NCI-H2171 (cell line): ENCODE measurements at regions not wholly inside any gene's neighbourhood (a gene's known extent, or its start where the extent isn't known, plus 50 kb on each side); places are given as distances from the start of the nearest gene placed in this dataset.
"Not testable (repeated sequence)": the region's sequence is repeated elsewhere in the genome, so short reads cannot be mapped to it uniquely, and the experiment has no call there.

Experiments
- DNase-seq: peaks from one replicate; lab custom pipeline; 2025; lab: John Stamatoyannopoulos, UW

DNA sequence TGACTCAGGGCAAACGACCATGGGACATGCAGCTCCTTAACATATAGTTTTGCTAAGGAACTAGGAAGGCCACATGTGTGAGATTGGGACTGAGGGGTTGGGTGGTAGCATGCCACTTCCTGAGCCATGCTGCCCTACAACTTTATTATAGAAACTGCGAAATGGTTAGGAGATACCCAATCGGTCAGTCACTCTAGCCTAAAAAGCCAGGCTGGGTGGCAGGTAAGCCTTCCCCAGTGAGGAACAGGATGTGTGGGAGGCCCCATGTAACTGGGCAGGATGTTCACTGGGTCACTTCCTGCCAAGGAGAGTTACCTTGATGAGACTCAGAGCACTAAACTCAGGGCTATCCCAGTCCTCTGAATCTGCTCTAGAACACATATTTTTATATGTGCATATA lies 123.5 kb downstream of the MAP3K7 start:
- DNase-seq = no peak

DNA sequence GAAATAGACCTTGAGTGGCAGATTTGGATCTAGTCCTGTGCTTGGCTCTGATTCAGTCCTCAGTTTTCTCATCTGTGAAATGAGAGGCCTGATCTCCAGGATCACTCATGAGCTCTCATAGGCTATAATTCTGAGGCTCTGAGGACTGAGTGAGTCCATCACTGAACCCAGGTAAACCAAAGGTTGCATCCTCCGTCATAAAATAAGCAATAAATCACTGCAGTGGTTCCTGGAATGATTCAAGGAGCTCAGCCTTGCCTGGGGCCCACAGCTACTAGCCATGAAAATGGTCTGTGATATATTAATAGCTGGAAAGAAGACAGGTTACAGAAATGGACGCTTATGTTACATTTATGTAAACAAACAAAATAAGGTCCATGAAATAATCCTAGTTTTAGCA lies 124.8 kb downstream of the MAP3K7 start:
- no peak for DNase-seq

DNA sequence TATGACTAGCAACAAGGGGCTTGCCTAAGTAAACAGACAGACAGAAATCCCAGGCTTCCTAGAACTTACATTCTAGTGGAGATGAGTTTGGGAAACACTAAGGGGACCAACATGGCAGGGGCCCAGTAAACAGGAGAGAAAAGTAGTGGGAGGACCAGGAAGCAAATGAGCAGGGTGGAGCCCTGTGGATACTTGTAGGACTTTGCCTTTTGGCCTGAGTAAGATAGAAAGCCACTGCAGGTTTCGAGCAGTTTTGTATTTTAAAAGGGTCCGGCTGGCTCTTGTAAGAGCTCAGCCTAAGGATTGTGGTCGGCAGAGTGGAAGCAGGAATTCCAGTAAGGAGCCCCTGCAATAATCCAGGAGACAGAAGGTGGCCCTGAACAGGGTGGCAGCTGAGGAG lies 125.5 kb downstream of the MAP3K7 start:
- no peak for DNase-seq

DNA sequence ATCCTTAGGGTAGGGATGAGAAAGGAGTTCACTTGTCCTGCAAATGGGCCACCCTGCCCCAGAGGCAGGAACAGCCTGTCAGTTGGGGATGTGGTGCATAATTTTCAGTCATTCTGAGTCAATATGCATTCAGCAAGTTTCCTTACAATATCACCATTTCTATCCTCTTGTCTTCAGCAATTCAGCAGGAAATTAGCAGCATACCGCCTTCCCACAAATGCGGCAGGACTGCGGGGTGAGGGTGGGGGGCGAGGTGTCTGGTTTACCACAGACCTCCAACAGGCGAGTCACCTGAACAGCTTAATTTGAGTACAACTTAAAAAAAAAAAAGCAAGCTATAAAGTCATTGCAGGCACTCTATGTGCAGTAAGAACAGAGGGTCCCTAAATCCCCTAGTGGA lies 126.8 kb downstream of the MAP3K7 start:
- no peak for DNase-seq

DNA sequence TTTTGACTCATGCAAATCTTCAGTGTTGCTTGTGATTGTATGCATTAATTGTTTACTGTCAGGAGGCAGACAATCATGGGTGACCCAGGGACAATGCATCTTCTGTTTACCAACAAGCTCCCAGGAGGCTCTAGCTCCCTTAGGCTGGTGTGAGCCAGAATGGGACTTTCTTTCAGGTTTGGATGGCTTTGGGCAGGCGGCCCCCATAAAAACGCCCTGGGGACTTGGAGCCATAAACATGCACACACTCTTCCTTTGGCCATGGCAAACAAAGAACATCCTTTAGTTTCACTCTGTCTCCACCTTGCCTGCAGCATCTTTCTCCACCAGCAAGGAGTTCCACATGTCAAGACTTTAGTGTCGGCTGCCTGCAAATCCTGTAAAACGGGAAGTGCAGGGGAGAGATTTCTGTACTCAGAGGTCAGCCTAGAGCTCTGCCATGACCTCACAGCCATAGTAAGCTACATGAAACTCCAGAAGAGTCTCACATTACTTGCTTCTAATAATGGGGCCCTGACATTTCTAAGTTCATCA lies 127.6 kb downstream of the MAP3K7 start:
- DNase-seq = no peak

DNA sequence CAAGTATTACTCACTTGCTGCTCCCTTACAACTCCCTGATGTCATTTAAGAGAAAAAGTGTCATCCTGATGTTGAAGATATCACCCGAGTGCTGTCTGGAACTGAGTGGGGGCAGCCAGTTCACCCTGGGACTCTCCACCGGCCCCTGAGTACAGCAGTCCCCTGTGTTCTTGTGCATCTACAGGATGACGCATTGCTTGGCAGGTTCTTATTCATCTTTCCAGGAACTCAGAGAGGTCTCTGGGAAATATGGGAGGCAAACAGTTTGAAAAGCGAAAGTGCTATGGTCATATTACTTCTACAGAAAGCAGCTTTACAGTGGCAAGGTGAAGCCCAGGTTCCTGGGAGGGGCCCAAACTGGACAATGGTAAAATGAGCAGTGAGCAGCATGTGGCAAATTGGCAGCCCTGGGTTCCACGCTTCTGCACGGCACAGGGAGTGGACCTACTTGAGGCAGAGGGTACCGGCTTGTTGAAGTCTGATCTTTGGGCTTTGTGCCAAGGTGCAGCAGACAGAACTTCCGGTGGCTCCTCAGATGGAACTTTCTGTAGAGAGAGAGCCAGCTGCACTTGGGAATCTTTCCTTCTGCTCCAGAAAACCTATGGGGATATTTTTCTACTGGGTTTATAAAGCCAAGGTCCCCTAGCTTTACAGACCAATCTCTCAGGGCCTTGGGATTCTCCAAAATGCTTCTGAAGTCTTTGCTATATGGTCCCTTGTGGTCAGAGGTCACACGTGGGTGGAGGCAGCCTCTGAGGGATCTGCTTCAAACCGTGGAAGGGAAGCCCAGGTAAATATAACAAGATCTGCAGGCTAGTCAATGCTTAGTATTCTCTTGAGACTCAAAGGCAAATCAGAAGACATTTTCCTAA lies 128.3 kb downstream of the MAP3K7 start:
- DNase-seq = no peak

DNA sequence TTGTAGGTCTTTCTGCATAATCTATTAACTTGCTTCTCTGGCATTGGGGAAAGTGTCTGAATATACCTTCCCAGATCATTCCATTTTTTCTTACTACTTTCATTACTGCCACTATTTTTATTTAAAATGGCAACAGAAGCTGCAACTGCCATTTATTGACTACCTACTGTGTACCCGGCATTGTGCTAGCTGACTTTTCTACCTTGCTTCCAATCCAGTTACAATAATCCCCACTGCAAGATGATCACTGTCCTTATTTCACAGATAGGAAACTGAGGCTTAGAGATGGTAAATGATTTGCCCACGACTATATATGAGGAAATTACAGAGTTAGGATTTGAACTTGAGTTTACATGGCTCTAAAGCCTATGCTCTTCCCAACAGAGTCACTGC lies 129.0 kb downstream of the MAP3K7 start:
- DNase-seq = no peak

DNA sequence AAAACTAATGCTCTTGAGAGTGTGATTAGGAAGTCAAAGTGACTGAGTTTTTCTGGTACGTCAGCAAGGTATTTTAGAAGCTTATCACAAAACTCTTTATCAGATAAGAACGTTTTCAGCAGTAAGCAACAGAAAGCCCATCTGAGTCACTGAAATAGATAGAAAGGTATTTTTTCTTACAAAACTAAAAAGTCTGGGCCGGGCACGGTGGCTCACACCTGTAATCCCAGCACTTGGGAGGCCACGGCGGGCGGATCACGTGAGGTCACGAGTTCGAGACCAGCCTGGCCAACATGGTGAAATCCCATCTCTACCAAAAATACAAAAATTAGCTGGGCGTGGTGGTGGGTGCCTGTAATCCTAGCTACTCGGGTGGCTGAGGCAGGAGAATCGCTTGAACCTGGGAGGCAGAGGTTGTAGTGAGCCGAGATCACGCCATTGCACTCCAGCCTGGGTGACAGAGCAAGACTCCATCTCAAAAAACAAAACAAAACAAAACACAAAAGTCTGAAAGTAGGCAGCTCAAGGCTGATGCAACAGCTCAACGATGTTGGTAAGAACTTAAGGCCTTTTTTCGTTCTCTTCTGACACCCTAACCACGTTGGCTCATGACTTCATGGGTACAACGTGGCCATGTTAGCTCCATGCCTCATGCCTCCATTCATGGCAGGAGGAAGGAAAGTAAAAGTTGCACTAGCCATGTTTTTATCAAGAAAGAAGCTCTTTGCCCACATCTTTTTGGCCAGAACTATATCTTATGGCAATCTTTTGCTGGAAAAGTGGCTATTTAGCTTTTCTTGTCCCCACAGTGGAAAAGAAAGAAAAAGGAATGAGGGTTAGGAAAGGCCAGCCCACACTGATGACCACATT lies 129.6 kb downstream of the MAP3K7 start:
- not testable (repeated sequence) for DNase-seq

DNA sequence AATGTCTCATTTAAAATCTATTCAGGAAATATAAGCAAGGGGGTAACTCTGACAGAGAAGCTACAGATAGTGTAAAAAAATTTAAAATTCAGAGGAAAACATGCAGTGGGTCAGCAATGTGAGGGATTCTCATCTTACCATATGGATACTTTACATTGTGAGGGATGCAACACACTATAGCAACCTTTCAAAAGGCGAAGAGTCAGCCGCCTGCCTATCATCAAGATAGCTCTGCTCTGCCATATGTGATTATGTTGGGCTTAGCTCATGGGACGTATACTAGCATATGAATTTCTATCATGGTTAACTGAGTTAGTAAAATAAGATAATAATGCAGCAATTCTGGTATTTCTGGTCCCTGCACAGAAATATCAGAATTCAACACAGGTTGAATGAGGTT lies 130.9 kb downstream of the MAP3K7 start:
- no peak for DNase-seq

DNA sequence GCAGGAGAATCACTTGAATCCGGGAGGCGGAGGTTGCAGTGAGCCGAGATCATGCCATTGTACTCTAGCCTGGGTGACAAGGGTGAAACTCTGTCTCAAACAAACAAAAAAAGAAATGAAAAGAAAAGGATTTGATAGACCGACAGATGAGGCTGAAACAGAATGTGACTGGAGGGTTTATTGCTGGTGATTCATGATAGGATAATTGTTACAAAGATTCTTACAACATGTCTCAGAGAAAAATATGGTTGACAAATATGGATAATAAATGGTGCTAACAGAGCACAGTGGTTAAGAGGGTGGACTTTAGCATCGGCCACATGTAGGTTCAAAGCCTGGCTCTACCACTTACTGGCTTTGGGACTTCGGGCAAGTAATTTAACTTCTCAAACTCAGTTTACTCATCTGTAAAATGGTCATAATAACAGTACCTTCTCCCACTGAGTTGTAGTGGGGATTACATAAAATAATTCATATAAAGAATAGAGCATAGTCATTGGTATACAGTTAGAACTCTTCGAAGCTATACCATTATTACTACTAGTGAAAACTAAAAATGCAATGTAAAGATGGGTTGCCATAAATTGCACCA lies 131.9 kb downstream of the MAP3K7 start:
- DNase-seq = no peak

DNA sequence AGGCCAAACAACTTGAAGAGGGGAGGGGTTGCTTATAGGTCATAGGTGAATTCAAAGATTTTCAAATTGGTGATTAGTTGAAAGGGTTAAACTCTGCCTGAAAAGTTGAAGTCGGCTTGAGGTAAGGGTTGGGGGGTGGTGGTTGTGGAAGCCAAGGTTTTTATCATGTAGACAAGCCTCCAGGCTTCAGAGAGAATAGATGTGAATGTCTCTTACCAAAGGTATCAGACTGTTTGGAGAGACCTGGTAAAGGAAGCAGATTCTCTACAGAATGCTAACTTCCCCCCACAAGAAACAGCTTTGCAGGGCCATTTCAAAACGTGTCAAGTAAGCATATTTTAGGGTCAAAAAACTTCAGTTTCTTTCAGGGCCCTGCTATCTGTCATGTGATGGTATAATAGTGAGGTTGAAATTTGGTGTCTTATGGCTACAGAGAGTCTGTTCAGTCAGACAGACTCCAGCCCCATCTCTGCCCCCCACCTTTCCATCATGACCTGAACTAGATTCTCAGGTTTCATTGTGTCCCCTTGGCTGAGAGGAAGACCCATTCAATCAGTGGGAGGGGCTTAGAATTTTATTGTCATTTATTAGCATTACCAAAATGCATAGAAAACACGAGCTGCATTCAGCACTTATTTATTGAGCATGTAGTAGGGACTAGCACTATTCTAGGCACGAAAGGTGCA lies 136.5 kb downstream of the MAP3K7 start:
- no peak for DNase-seq

DNA sequence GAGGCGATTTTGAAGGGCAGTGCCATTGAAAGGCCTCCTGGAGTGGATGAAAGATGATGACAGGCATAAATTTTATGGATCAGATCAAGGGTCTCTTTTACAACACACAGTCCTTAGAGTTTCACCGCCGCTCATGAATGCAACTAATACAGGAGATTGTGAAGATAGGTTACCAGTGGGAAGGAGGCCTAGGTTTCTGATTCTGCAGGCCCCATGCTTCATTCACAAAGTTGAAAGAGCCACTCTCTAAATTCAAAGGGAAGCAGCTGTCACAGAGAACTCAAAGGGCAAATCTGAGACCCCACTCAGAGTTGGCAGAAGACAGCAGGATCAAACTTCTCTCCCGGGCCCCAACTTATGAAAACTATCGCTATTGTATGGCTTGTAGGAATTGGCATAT lies 137.6 kb downstream of the MAP3K7 start:
- no peak for DNase-seq

DNA sequence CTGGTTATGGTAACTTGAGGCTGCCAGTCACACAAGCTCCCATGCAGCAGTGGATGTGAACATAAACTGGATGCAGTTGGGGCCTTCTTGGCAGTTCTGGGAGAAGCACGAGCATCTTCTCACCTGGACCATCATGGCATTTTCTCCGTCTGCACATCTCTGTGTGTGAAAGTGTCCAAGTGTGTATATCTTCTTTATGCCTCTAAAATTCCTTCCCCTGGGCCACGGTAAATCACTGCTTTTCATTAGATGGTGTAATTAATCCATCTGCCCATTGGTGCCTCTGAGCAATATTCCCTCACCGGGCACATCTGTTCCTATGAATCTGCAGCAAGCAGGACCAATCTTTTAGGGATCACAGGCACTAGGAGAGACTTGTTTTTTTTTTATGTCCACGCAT lies 138.0 kb downstream of the MAP3K7 start:
- peak; percentile 26 for DNase-seq

DNA sequence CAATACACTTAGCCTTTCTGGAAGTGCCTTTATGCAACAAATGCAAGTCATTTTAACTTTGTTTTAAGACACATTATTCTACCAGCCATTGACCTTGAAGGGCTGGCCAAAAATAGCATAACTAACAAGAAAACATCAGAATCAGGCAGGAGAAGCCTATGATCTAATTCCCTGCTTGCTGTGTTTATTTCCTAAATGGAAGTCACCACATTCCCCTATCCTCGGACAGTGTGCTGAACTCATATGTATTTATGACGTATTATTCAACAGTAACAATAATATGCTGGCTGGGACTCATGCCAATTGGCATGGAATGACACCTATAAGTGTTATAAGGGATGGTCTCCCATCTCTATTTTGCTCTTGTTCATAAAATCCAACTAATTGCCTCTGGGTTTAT lies 140.7 kb downstream of the MAP3K7 start:
- no peak for DNase-seq

DNA sequence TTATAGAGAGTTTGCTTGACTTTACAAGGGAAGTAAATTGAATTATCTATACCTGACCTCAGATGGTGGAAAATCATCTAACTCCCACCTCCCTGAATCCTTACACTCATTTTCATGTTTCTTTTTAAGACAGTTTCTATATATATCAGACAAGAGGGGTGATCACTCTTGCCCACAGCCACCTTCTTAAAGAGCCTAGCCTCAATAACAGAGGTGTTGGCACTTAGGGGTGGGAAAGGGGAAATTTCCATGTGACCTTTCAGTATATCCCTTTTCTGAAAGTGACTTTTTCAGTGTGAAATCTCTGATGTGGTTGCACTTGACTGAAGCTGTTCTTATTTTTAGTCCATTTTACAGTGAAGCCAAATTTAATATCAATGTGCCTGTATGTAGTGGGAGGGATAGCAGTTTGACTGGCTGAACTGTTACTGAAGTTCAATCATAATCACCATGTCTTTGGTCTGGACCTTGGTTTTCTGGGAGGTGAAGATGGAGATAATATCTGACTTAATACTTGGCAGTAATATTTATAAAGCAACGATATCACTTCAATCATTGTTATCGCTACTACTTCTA lies 141.3 kb downstream of the MAP3K7 start:
- DNase-seq = no peak

DNA sequence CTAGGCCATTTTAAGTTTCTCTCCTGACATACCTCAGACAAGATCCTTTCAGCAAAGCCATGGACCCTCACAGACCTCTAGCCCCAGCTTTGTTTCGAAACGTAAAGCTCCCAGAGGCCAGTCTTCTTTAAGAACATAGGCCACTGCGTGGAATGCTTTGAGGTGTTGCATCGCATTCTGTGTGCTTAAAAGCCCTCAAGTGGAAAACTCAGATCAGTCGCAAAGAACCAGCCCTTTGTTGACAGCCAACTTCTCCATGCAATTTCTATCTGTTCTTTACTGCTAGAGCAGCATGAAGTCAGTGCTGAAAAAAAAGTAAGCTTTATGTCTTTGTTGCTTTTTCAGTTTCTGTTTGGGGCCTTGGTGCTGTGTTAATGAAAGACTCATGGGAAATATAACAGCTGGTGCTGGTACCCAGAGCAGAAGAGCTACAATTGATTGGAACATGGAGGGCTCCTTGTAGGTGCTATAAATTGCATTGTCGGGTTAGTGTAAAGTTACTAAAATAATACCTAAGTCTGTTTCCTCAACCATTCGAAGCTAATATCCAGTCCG lies 142.6 kb downstream of the MAP3K7 start:
- DNase-seq = peak; percentile 19

DNA sequence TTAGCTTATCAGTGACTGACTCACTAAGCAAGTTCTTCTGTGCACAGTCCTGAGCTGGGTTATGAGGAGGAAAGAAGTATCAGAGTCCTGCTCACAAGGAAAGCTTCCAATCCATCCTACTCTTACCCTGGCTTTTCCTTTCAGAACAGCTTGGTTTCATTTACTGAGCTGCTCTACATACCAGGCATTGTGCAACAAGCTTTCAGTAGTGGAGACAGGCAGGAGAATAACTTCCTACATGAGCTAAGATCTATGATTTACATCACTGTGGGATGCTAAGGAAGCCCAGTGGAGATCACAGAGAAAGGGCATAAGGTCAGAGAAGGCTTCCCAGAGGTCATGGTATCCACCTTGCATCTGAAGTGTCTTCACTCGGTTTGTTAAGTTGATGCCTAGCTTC lies 144.5 kb downstream of the MAP3K7 start:
- DNase-seq = no peak

DNA sequence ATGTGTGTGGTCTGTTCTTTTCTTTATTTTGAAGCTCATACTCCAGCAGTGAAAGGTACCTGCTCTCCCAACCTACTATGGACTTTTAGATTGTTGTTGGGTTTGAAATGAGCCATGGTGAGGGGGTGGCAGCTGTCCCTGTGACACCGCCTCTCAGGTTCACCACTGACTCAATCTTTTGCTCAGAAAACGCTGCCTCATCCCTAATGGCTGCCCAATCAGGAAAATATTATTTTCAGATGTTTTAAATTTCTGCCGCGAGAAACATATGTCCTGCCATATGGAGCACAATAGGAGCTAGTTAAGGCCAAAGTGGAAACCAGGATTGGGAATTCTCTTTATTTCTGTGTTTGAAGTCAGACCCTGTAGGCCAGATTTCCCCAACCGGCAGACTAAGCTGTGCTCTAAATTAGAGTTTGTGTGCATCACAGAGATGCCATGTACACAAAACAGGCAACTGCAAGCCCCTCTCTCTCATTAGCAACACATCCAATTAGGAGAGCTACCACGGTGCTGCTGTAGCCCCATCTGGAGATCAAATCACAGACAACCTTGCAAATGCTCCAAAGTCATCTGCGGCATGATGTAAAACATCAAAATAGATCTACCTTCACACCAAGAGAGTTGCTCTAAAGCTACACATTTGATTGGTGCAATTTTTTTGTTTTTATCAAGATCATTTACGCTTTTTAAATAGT lies 144.1 kb upstream of the BACH2 start:
- peak; percentile 91 for DNase-seq

DNA sequence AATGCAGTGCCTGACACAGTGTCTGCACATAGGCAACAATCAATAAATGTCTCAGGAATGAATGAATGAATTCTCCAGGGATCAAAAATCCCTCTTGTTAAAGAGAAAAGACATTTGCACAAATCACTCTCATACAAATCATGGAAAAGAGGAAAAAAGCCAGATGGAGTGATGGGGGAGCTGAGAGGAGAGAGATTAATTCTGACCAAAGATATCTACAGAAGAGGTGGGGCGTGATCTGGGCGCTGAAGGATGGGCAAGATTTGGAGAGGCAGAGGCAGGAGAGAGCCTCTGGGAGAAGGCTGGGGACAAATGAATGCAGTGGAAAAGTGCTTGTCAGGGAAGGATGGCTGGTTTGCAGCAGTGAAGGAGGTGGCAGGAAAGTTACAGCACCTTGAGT lies 142.9 kb upstream of the BACH2 start:
- no peak for DNase-seq

DNA sequence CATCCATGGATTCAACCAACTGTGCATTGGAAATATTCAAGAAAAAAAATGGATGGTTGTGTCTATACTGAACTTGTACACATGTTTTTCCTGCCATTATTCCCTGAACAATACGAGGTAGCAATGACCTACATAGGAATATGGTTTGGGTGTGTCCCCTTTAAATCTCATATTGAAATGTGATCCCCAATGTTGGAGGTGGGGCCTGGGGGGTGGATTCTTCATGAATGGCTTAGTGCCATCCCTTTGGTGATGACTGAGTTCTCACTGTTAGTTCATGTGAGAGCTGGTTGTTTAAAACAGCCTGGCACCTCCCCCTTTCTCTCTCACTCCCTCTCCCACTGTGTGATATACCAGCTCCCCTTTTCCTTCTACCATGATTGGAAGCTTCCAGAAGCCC lies 139.8 kb upstream of the BACH2 start:
- no peak for DNase-seq
